Left lung (tissue), 4 donors: ENCODE measurements at regions not wholly inside any gene's neighbourhood (a gene's known extent, or its start where the extent isn't known, plus 50 kb on each side); places are given as distances from the start of the nearest gene placed in this dataset.
"Not testable (repeated sequence)": the region's sequence is repeated elsewhere in the genome, so short reads cannot be mapped to it uniquely, and the experiment has no call there.

Experiments used
- ATAC-seq: fragments of 200-7000 bp; cut with Tn5 transposase; one replicate; pipeline ENCODE4 v1.9.1; 2020; ENCODE audit warnings: moderate library complexity
- DNase-seq, 4 donors: peaks; one replicate each; pipeline ENCODE4 v3.0.0-alpha.2; 2013 to 2020
- H3K27ac ChIP-seq, 2 donors: fragments of 200-600 bp; sonication (generic) in 1 of 2; one replicate each; pipeline versions ENCODE4 v1.5.0 to v1.8.0; 2020 to 2021
- H3K27me3 ChIP-seq, 2 donors: fragments of 200-600 bp; sonication (generic) in 1 of 2; one replicate each; pipeline versions ENCODE4 v1.5.0 to v1.8.0; 2020 to 2021
- H3K36me3 ChIP-seq, 2 donors: fragments of 200-600 bp; sonication (generic) in 1 of 2; one replicate each; pipeline versions ENCODE4 v1.5.0 to v1.8.0; 2020 to 2021
- H3K4me1 ChIP-seq, 2 donors: fragments of 200-600 bp; one replicate each; pipeline ENCODE4 v1.8.0; 2021
- H3K4me3 ChIP-seq, 2 donors: fragments of 200-600 bp; sonication (generic) in 1 of 2; one replicate each; pipeline versions ENCODE4 v1.5.0 to v1.8.0; 2020 to 2021; ENCODE audit warnings: mild to moderate bottlenecking in 1 of 2
- H3K9me3 ChIP-seq, 2 donors: fragments of 200-600 bp; sonication (generic) in 1 of 2; one replicate each; pipeline versions ENCODE4 v1.5.0 to v1.8.0; 2020 to 2021
- intact Hi-C, 2 donors: fragments of 100-400 bp; cut with DNase I; formaldehyde crosslinking; loops; one replicate each; pipeline versions ENCODE4 v1.11.2 to v1.14.2; 2022
- TF ChIP-seq, protein P1 (sequence below), 2 donors: fragments of 200-600 bp; sonication (generic) in 1 of 2; IDR thresholded peaks; one replicate each; pipeline versions ENCODE4 v1.5.0 to v1.8.0; 2021; ENCODE audit warnings: antibody characterized with exemption in 2 of 2
- donor health status: DM: no; HTN: yes; CAD: no.
- donor health status: DM: no; HTN: no; CAD: no.

DNA sequence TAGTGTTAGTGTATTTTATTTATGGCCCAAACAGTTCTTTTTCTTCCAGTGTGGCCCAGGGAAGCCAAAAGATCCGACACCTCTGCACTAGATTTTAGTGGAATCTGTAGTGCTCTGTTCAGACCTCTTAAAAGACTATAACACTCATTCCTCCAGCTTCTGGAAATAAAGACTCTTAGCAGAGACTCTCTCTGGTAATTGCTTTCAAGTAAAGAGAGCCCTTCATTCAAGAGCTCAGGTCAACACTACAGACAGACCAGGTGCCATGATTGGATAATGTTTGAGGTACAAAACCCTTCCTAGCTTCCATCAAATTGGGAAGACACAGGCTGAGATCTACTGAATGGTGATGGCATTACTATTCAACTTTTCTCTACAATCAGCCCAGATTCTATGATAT, 255.8 kb downstream of the PRDM9 start:
- no peaks in the 10 kb centered on the region for H3K36me3 ChIP-seq
- no peaks in the 10 kb centered on the region for H3K27me3 ChIP-seq
- DNase-seq (peak in 1 of 4 donors; percentile 13), ATAC-seq (peak; percentile 97)
- H3K4me3 ChIP-seq = no peak overlapping the region
- H3K27ac ChIP-seq = no peak overlapping the region
- no peaks in the 10 kb centered on the region for H3K4me1 ChIP-seq
- TF ChIP-seq, protein P1, sequence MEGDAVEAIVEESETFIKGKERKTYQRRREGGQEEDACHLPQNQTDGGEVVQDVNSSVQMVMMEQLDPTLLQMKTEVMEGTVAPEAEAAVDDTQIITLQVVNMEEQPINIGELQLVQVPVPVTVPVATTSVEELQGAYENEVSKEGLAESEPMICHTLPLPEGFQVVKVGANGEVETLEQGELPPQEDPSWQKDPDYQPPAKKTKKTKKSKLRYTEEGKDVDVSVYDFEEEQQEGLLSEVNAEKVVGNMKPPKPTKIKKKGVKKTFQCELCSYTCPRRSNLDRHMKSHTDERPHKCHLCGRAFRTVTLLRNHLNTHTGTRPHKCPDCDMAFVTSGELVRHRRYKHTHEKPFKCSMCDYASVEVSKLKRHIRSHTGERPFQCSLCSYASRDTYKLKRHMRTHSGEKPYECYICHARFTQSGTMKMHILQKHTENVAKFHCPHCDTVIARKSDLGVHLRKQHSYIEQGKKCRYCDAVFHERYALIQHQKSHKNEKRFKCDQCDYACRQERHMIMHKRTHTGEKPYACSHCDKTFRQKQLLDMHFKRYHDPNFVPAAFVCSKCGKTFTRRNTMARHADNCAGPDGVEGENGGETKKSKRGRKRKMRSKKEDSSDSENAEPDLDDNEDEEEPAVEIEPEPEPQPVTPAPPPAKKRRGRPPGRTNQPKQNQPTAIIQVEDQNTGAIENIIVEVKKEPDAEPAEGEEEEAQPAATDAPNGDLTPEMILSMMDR (IDR thresholded peaks at IDR 0.05) = no peak
- H3K9me3 ChIP-seq = peaks cover 0 to 2% of the 10 kb centered on the region in 2 donors
- intact Hi-C loops = no loop called here

DNA sequence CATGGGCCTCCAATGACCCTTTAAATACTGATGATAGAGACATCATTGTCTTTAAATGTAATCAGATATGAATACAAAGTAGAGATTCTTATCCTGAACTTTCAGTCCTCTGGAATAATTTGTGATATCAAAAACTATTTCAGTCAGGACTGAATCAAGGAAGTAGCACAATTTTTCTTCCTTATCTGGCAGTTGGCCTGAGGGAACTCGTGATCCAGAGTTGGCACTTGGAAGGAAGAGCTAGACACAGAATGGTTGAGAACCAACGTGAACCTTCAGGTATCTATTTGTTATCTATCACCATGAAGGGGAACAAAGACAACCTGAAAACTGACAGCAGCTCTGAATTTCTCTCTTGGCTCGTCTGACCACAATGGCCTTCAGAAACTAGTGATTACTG, 269.3 kb downstream of the PRDM9 start:
- Histone ChIP-seq H3K4me3 (no peak overlapping the region), H3K36me3 (no peaks in the 10 kb centered on the region), H3K4me1 (no peaks in the 10 kb centered on the region), H3K9me3 (no peaks in the 10 kb centered on the region), H3K27me3 (no peaks in the 10 kb centered on the region), H3K27ac (no peak overlapping the region)
- TF ChIP-seq, protein P1 (IDR thresholded peaks at IDR 0.05) = no peak
- ATAC-seq = no peak
- DNase-seq = no peak
- intact Hi-C loops = no loop called here

DNA sequence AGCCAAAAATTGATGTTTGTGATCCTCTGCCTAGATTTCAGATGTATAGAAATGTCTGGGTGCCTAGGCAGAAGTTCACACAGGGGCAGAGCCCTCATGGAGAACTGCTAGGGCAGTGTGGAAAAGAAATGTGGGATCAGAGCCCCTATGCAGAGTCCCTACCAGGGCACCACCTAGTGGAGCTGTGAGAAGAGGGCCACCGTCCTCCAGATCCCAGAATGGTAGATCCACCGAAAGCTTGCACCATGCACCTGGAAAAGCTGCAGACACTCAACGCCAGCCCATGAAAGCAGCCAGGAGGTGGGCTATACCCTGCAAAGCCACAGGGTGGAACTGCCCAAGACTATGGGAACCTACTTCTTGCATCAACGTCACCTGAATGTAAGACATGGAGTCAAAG, 292.9 kb downstream of the PRDM9 start:
- H3K9me3 ChIP-seq, H3K27me3 ChIP-seq, H3K4me3 ChIP-seq, intact Hi-C loops, H3K27ac ChIP-seq, H3K36me3 ChIP-seq, H3K4me1 ChIP-seq, DNase-seq: not testable (repeated sequence)
- ATAC-seq = peak; percentile 41

DNA sequence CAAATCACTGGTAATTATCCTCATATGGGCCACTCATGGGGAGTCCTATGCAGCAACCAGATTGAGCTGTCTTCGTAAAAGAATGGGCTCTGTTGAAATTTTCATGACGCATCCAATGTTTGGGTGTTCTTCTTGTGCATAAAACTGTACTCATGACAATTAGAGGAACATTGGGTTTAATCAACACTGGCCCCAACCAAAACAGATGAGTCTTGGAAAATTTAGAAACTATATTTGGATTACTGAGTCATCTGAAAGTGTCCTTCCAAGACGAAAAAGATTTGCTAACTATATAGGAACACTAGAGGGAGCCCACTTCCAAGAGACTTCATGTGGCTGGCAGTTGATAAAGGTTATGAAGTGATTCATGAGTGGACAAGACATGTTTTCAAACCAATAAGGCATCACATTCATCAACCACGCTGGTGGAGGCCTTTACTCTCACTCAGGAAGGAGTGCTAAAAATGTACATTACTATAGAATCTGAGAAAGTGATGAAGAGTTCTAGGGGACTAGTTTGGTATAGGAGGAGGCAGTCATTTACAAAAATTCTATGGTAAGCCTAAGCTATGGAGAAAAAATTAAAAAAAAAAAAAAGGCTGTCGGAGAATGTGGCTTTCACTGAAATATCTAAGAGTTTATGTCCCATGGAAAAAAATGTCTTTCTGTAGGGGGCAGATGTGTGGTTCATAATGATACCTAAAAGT, 313.5 kb downstream of the PRDM9 start:
- Histone ChIP-seq H3K36me3 (no peaks in the 10 kb centered on the region), H3K4me3 (no peak overlapping the region), H3K27me3 (no peaks in the 10 kb centered on the region), H3K27ac (no peak overlapping the region), H3K9me3 (no peaks in the 10 kb centered on the region), H3K4me1 (no peaks in the 10 kb centered on the region)
- intact Hi-C loops = no loop called here
- peak; percentile 79 for ATAC-seq
- TF ChIP-seq, protein P1 (IDR thresholded peaks at IDR 0.05) = peak in 1 of 2 donors; percentile 30
- peak in 1 of 4 donors; percentile 21 for DNase-seq

DNA sequence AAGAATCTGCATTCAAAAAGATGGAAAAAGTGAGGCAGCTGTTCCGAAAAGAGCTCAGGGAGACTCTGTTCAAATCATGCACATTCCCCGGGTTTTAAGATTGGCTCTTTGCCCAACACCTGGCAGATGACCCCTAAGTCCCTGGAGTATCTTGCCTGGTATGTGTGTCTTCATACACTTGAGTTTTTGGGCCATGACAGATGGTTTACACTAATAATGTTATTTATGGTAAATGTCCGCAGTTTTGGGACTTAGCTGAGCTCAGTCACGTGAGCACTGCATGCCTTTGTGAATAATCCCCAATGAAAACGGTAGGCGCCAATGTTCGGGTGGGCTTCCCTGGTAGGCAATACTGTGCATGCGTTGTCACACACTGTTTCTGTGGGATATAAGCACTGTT, 316.1 kb downstream of the PRDM9 start:
- DNase-seq (no peak), ATAC-seq (no peak)
- Histone ChIP-seq H3K36me3 (no peaks in the 10 kb centered on the region), H3K27ac (no peak overlapping the region), H3K9me3 (no peaks in the 10 kb centered on the region), H3K4me3 (no peak overlapping the region), H3K4me1 (no peaks in the 10 kb centered on the region), H3K27me3 (no peaks in the 10 kb centered on the region)
- TF ChIP-seq, protein P1 (IDR thresholded peaks at IDR 0.05) = no peak
- intact Hi-C loops = no loop called here

DNA sequence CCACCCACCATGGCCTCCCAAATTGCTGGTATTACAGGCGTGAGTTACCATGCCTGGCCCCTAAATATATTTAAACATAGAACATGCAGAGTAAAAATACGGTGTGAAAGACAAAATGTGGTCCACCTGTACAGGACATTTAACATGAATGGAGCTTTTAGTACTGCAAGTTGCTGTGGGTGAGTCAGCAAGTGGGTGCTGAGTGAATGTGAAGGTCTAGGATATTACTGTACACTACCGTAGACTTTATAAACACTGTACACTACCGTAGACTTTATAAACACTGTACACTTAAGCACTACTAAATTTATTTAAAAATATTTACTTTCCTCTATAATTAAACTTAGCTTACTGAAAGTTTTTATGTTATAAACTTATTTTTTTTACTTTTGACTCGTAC, 317.8 kb downstream of the PRDM9 start:
- DNase-seq = no peak
- no peaks in the 10 kb centered on the region for H3K27me3 ChIP-seq
- H3K27ac ChIP-seq = no peak overlapping the region
- no peaks in the 10 kb centered on the region for H3K9me3 ChIP-seq
- TF ChIP-seq, protein P1 (IDR thresholded peaks at IDR 0.05) = no peak
- intact Hi-C loops = no loop called here
- no peak for ATAC-seq
- no peaks in the 10 kb centered on the region for H3K4me1 ChIP-seq
- H3K36me3 ChIP-seq = no peaks in the 10 kb centered on the region
- no peak overlapping the region for H3K4me3 ChIP-seq
